ENCODE measurements at regions not wholly inside any gene's neighbourhood (a gene's known extent, or its start where the extent isn't known, plus 50 kb on each side); places are given as distances from the start of the nearest gene placed in this dataset.
A peak's percentile ranks its signal among the peaks of the same experiment; 100 is the strongest.
"Not testable (repeated sequence)": the region's sequence is repeated elsewhere in the genome, so short reads cannot be mapped to it uniquely, and the experiment has no call there.

- no peak for TF ChIP-seq CTCF (IDR thresholded peaks at IDR 0.05; ENCODE audit: low read depth, low read length)
- Histone ChIP-seq H3K27me3 (no peaks in the 10 kb centered on the region), H3K36me3 (no peaks in the 10 kb centered on the region), H3K4me1 (ENCODE audit: low read depth) (no peaks in the 10 kb centered on the region), H3K4me3 (no peak overlapping the region), H3K9me3 (ENCODE audit: low read depth) (no peaks in the 10 kb centered on the region), H3K27ac (no peak overlapping the region)
- no peak for DNase-seq (ENCODE audit: low read depth in 1 of 2, low spot score in 1 of 2)
Observed at GRCh38 chr5:36393656-36394428, 92.1 kb upstream of the RANBP3L start.

DNA sequence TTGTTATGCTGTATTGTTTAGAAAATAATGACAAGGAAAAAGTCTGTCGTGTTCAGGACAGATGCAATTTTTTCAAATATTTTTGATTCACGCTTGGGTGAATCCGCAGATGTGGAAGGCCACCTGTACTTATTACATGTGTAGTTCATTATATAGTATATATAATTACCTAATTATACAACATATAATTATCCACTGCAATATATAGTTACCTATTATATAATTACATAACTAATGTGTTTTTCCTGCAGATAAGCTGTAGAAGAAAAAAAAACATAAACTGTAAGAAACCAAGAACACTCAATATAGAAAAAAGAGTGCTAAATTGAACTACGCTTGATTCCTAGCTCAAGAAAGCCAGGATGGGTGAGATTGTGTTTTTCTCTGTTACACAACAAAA is 93.6 kb upstream of the RANBP3L start:
- Histone ChIP-seq H3K9me3 (ENCODE audit: low read depth) (no peaks in the 10 kb centered on the region), H3K36me3 (no peaks in the 10 kb centered on the region), H3K4me3 (no peak overlapping the region), H3K27ac (no peak overlapping the region), H3K4me1 (ENCODE audit: low read depth) (no peaks in the 10 kb centered on the region), H3K27me3 (no peaks in the 10 kb centered on the region)
- DNase-seq (ENCODE audit: low read depth in 1 of 2, low spot score in 1 of 2): no peak
- no peak for TF ChIP-seq CTCF (IDR thresholded peaks at IDR 0.05; ENCODE audit: low read depth, low read length)

DNA sequence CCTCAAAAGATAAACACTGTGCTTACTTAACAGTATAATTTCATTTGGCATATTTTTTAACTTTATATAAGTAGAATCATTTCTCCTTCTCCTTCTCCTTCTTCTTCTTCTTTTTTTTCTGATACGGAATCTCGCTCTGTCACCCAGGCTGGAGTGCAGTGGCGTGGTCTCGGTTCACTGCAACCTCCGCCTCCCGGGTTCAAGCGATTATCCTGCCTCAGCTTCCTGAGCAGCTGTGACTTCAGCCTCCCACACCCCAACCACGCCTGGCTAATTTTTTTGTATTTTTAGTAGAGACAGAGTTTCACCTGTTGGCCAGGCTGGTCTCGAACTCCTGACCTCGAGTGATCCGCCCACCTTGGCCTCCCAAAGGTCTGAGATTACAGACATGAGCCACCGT is 94.2 kb upstream of the RANBP3L start:
- H3K27me3 ChIP-seq; H3K27ac ChIP-seq; H3K4me1 ChIP-seq (ENCODE audit: low read depth); H3K9me3 ChIP-seq (ENCODE audit: low read depth); H3K36me3 ChIP-seq; DNase-seq (ENCODE audit: low read depth in 1 of 2, low spot score in 1 of 2); H3K4me3 ChIP-seq: not testable (repeated sequence)

DNA sequence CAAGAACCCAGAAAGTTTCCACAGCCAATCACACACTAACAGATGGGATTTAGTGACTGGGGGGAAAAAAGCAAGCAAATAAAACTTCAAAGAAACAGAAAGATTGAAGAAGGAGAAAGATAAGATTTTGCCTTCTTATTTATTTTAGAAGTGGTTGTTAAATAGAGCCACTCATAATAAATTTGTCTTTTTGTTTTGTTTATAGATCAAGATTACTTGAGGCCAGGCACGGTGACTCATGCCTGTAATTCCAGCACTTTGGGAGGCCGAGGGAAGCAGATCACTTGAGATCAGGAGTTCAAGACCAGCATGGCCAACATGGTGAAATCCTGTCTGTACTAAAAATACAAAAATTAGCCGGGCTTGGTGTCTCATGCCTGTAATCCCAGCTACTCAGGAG is 94.9 kb upstream of the RANBP3L start:
- H3K27me3 ChIP-seq: no peaks in the 10 kb centered on the region
- no peak for TF ChIP-seq CTCF (IDR thresholded peaks at IDR 0.05; ENCODE audit: low read depth, low read length)
- no peak overlapping the region for H3K4me3 ChIP-seq
- H3K36me3 ChIP-seq: no peaks in the 10 kb centered on the region
- peak in 1 of 2 donors; percentile 34 for DNase-seq (ENCODE audit: low read depth in 1 of 2, low spot score in 1 of 2)
- no peaks in the 10 kb centered on the region for H3K9me3 ChIP-seq (ENCODE audit: low read depth)
- no peaks in the 10 kb centered on the region for H3K4me1 ChIP-seq (ENCODE audit: low read depth)
- H3K27ac ChIP-seq: no peak overlapping the region

GRCh38 chr5:36397901-36398536 is 96.3 kb upstream of the RANBP3L start:
- H3K27me3 ChIP-seq: no peaks in the 10 kb centered on the region
- H3K4me3 ChIP-seq: no peak overlapping the region
- no peaks in the 10 kb centered on the region for H3K36me3 ChIP-seq
- peak; percentile 40 to 73 for DNase-seq (ENCODE audit: low read depth in 1 of 2, low spot score in 1 of 2)
- no peaks in the 10 kb centered on the region for H3K4me1 ChIP-seq (ENCODE audit: low read depth)
- peak; percentile 52 for TF ChIP-seq CTCF (IDR thresholded peaks at IDR 0.05; ENCODE audit: low read depth, low read length)
- no peak overlapping the region for H3K27ac ChIP-seq
- no peaks in the 10 kb centered on the region for H3K9me3 ChIP-seq (ENCODE audit: low read depth)

DNA sequence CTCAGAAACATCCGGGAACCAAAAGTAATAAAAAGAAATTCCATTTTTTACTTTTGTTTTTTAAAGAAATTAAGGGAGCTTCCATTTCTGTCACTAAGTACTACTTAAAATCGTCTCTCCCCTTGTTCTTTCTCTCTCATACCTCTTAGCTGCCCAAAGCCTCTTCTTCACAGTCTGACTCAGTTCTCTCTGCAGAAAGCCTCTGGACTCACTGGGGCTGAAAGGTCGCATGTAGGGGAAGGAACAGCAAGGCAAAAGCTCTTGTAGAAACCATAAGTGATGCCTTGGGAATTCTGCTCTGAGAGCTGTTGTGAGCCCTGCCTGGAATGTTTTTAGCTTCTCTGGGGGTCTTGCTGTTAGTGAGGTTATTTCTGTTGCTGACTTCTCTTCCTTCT is 100.8 kb upstream of the RANBP3L start:
- Histone ChIP-seq H3K4me3 (no peak overlapping the region), H3K36me3 (no peaks in the 10 kb centered on the region), H3K27ac (no peak overlapping the region), H3K9me3 (ENCODE audit: low read depth) (no peaks in the 10 kb centered on the region), H3K4me1 (ENCODE audit: low read depth) (no peaks in the 10 kb centered on the region), H3K27me3 (no peaks in the 10 kb centered on the region)
- DNase-seq (ENCODE audit: low read depth in 1 of 2, low spot score in 1 of 2): no peak
- no peak for TF ChIP-seq CTCF (IDR thresholded peaks at IDR 0.05; ENCODE audit: low read depth, low read length)
